H1 (cell line): ENCODE measurements at regions not wholly inside any gene's neighbourhood (a gene's known extent, or its start where the extent isn't known, plus 50 kb on each side); places are given as distances from the start of the nearest gene placed in this dataset.

Experiments used
- BCL11A ChIP-seq, 2 experiments: IDR thresholded peaks; one replicate each; pipeline ENCODE4 v1.6.1; 2011; ENCODE audit warnings: low read depth in 2 of 2, low read length in 2 of 2, mild to moderate bottlenecking in 2 of 2
- CREB1 ChIP-seq: IDR thresholded peaks from 2 replicates; pipeline ENCODE4 v1.6.1; 2012; ENCODE audit warnings: inconsistent platforms
- E2F6 ChIP-seq: IDR thresholded peaks from 2 replicates; pipeline ENCODE4 v1.6.1; 2012; ENCODE audit warnings: inconsistent platforms
- EP300 ChIP-seq, 2 experiments: IDR thresholded peaks; 1 replicate in 1 of 2; 2 replicates in 1 of 2; pipeline ENCODE4 v1.6.1; 2011 to 2012; ENCODE audit warnings: low read depth in 2 of 2, low read length in 2 of 2, mild to moderate bottlenecking in 2 of 2, borderline replicate concordance in 1 of 2, inconsistent platforms in 1 of 2, moderate library complexity in 1 of 2
- EZH2 ChIP-seq: fragments of 200-600 bp; sonication (generic); IDR thresholded peaks from 2 replicates; pipeline ENCODE4 v1.7.1; 2012; ENCODE audit warnings: low read depth, mild to moderate bottlenecking, moderate library complexity, low read length, inconsistent platforms; ENCODE audit not compliant: severe bottlenecking
- GABPA ChIP-seq: IDR thresholded peaks from 2 replicates; pipeline ENCODE4 v1.6.1; 2011; ENCODE audit warnings: mild to moderate bottlenecking, low read length, moderate library complexity, borderline replicate concordance; ENCODE audit not compliant: insufficient read depth
- JUND ChIP-seq: IDR thresholded peaks from 2 replicates; pipeline ENCODE4 v1.6.1; 2011; ENCODE audit warnings: mild to moderate bottlenecking, improper control_type of control experiment, low read length
- MAX ChIP-seq: IDR thresholded peaks from 2 replicates; pipeline ENCODE4 v1.6.1; 2012; ENCODE audit warnings: inconsistent platforms
- PHF8 ChIP-seq: fragments of 200-600 bp; sonication (generic); conservative IDR thresholded peaks from 2 replicates; pipeline ENCODE4 v1.7.1; 2012; ENCODE audit warnings: low read depth, mild to moderate bottlenecking, inconsistent platforms, low read length, moderate library complexity
- RNF2 ChIP-seq: fragments of 200-900, 300-1000 bp; sonication (generic); IDR thresholded peaks from 2 replicates; pipeline ENCODE4 v1.7.1; 2016; ENCODE audit warnings: borderline replicate concordance, low read depth, mild to moderate bottlenecking, antibody characterized with exemption, low read length; ENCODE audit not compliant: poor library complexity, severe bottlenecking; ENCODE audit errors: missing control alignments
- SIN3A ChIP-seq, 2 experiments: IDR thresholded peaks in 1 of 2; conservative IDR thresholded peaks in 1 of 2; 2 replicates each; pipeline ENCODE4 v1.6.1; 2011 to 2012; ENCODE audit warnings: low read length in 2 of 2, improper control_type of control experiment in 1 of 2, low read depth in 1 of 2, mild to moderate bottlenecking in 1 of 2
- SIRT6 ChIP-seq: IDR thresholded peaks from one replicate; pipeline ENCODE4 v1.7.1; 2012; ENCODE audit warnings: low read length, inconsistent platforms
- SRF ChIP-seq: IDR thresholded peaks from 2 replicates; pipeline ENCODE4 v1.6.1; 2011; ENCODE audit warnings: mild to moderate bottlenecking, low read depth, low read length, moderate library complexity
- SUZ12 ChIP-seq: fragments of 200-600 bp; sonication (generic); IDR thresholded peaks from 2 replicates; pipeline ENCODE4 v1.6.1; 2012; ENCODE audit warnings: mild to moderate bottlenecking, inconsistent platforms, low read length, moderate library complexity, mixed read lengths
- ZNF274 ChIP-seq: IDR thresholded peaks from 2 replicates; pipeline ENCODE4 v1.7.0; 2012; ENCODE audit warnings: low read length, borderline replicate concordance; ENCODE audit errors: extremely low read depth

- TF ChIP-seq MAX (0 out of 2 replicates have a peak, but pooled peaks have one; percentile 43), SUZ12 (peak; percentile 79), EZH2 (peak; percentile 44), E2F6 (no peak), EP300 (IDR thresholded peaks at IDR 0.05; ENCODE audit: borderline replicate concordance in 1 of 2, low read depth in 2 of 2, low read length in 2 of 2) (no peak), SIN3A (conservative IDR thresholded peaks at IDR 0.05 in 1 of 2, IDR thresholded peaks at IDR 0.05 in 1 of 2; ENCODE audit: low read depth in 1 of 2, low read length in 2 of 2) (no peak; a peak in 1 of 4 replicates), RNF2 (peak; percentile 25), GABPA (no peak), SIRT6 (no peak), SRF (no peak), JUND (no peak), CREB1 (no peak), PHF8 (no peak), ZNF274 (no peak), BCL11A (IDR thresholded peaks at IDR 0.05; ENCODE audit: low read depth in 2 of 2, low read length in 2 of 2) (no peak)
Measured at GRCh38 chr6:105993341-105994117, 92.6 kb upstream of the PRDM1 start (continued).
